ENCODE measurements at regions not wholly inside any gene's neighbourhood (a gene's known extent, or its start where the extent isn't known, plus 50 kb on each side); places are given as distances from the start of the nearest gene placed in this dataset.

- TF ChIP-seq CTCF (conservative IDR thresholded peaks at IDR 0.05 in 1 of 2, IDR thresholded peaks at IDR 0.05 in 1 of 2; ENCODE audit: low read depth in 1 of 2, low read length in 2 of 2): no peak
- TF ChIP-seq EZH2 (IDR thresholded peaks at IDR 0.05; ENCODE audit: low read length, missing control alignments): no peak
These were observed 343.6 kb downstream of the SPRY1 start for GRCh38 chr4:123740236-123740635.

Data from fibroblast of lung (primary cell).